GM12873 (cell line): ENCODE measurements at regions not wholly inside any gene's neighbourhood (a gene's known extent, or its start where the extent isn't known, plus 50 kb on each side); places are given as distances from the start of the nearest gene placed in this dataset.

Experiments
- CTCF ChIP-seq: IDR thresholded peaks from 2 replicates; pipeline ENCODE4 v1.5.1; 2012; ENCODE audit warnings: low read depth, mild to moderate bottlenecking, moderate library complexity, low read length, control low read depth; ENCODE audit not compliant: insufficient read depth; ENCODE audit errors: missing control alignments

- no peak for TF ChIP-seq CTCF
These were observed 158.8 kb downstream of the HNRNPD start for GRCh38 chr4:82215039-82215438.

DNA sequence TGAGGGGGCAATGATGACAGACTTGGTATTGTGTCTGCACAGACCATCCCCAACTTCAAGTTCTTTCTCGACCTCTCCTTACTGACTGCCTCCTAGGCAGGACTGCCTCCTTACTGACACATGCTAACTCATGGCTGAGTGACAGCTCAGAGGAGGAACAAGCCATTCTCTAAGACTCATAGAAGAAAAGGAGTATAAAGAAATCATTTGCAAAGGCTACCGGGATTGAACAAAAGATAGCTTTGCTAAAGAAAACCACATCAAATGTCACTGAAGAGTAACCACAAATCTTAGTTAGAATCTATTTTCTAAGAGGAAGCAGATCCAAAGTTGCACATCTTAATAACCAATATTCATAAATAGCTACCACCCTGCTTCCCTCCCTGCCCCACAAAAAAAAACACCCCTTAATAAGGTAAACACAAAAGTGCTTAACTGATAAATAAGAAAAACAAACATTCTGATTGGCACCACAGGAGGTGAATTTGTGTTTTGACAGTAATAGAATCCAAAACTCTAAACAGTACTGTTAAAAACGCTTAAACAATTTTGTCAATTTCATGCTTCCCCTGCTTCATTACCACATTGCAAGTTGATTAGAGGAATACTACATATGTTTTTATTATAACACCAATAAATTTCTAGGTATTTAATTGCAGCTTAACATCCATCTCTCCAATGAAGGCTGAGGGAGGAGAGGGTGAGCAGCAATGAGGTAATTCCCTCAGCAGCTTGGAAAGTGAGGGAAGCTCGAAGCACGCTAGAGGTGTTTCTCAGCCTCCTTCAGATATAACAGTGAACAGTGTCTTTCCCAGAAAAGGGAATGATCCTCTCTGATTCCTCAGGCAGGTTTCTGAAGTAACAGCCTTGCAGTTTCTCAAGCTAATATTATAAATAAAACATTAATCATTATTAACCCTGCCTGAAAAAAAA lies 160.0 kb downstream of the HNRNPD start:
- TF ChIP-seq CTCF = no peak

DNA sequence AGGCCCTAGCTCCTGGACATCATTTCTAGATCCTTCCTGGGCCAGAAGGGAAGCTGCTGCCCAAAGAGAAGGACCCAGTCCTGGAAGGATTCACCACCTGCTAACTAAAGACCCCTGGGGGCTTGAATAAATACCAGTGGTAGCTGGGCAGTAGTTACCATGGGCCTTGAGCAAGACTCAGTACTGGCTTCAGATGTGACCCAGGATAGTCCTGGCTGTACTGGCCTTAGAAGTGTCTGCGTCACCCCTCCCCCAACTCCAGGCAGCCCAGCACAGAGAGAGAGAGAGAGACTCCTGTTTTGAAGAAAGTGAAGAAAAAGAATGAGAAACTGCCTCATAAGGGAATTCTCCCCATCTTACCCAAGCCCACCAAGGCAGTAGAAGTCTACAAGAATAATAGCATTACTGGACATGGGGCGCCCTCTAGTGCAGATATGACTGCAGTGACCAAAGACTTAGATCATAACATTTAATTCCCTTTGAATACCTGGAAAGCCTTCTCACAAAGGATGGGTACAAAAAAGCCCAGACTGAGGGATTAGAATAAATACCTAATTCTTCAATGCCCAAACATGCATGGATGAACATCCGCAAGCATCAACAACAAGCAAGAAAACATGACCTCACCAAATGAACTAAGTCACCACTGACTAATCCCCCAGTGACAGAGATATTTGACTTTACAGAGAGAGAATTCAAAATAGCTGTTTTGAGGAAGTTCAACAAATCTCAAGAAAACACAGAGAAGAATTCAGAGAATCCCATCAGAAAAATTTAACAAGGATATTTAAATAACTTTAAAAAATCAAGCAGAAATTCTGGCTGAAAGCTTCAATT lies 171.8 kb downstream of the HNRNPD start:
- peak; percentile 74 for TF ChIP-seq CTCF

DNA sequence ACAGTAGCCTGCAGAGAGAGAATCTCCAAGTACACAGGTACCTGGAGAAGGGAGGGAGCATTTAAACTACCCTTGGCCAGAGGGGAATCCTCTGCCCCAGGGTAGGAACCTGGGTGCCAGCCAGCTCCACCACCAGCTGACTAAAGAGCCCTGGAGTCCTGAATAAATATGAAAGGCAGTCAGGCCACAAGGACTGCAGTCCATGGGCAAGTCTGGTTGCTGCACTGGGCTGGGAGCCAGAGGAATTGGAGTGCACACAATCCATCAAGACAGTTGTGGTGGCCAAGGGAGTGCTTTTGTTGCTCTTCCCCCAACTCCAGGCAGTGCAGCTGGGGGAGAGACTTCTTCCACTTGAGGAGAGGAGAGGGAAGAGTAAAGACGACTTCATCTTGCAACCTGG lies 172.5 kb downstream of the HNRNPD start:
- TF ChIP-seq CTCF = no peak

DNA sequence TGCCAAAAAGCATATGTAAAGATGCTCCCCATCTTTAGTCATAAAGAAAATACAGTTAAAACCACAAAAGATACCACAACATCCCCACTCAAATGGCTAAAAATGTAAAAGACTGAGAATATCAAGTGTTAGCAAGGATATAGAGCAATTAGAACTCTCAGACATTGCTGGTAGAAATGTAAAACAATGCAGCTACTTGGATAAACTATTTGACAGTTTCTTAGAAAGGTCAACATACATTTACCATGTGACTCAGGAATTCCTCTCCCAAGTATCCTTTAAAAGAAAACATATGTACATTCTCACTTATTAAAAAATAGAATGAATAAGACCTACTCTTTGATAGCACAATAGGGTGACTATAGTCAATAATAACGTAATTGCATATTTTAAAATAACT lies 173.7 kb downstream of the HNRNPD start:
- no peak for TF ChIP-seq CTCF

DNA sequence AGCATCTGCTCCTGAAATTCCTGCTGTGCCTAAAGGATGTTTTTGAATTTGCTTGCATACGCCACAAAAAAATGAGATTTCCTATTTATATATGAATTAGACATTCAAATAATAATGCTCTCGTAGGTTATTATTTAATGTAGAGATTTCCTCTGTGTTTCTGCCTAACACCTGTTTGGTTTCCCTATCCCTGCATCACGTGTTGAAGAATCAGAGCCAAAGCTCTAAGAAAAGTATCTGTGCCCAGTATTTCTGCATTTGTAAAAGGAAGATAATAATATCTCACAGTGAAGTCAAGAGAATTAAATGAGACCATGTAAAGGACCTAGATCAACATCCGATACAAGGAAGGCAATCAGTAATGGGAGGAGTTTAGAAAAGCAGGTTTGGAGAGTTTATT lies 179.5 kb downstream of the HNRNPD start:
- TF ChIP-seq CTCF = no peak

DNA sequence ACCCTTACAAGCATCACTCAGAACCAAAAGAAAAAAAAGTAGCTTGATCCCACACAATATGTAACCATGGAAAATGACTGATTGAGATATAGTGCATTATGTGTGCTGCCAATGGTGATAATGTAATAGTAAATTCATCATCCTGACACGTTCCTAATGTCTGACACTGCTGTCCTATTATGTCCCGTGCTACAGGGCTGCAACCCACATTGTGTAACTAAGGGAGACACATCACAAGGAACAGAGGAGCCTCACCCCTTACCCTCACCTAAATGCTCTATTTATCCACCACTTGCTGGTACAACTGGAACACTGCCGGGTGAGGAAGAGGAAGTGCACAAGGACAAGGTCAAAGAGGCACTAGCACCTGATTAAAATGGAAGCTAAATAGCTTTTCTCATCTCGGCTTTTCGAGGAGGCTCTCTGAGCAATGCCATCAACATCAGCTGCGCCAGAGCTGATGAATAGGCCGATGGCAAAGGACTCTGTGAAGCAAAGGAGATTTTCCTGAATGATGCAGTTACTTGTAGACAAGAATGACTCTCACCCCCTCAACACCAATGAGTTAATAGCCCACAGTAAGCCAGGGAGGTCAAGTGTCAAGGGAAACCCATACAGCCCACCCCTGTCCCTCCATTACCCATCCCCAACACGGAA lies 181.6 kb downstream of the HNRNPD start:
- no peak for TF ChIP-seq CTCF
